ENCODE measurements at regions not wholly inside any gene's neighbourhood (a gene's known extent, or its start where the extent isn't known, plus 50 kb on each side); places are given as distances from the start of the nearest gene placed in this dataset.

DNA sequence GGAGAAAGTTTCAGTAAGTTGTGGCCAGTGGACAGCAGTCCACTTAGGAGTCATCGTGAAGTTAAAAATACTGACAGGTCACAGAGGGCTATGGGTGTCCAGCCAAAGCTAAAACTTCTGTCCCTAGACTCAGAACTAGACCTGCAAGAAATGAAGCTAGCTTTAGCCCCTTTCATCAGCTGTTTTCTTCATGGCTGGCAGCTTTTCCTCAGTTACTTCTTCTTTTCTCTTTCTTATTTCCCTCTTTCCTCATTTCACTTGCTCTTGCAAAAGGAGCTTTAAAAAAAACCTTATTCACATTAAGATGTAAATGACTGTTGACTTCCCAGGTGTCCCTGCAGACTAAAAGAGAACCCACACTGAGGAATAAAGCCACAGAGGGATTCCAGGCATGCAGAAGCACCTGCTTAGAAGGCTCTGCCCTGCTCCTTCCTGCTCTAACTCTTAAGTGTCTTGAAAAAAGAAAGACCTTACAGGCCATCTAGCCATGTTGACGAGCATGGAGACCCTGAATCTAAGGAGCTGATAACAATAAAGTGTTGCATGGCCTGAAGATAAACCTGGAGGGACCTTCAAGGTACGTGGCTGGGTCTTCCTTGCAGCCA, 69.7 kb upstream of the CCND2 start:
- RAD21 ChIA-PET (ENCODE audit: low non-redundant PET in 1 of 2, low total read pairs in 2 of 2, uncharacterized antibody in 2 of 2, unreplicated experiment in 2 of 2), result no interaction called here
- CTCF ChIA-PET, result no interaction called here
- Histone ChIP-seq H3K4me1 (ENCODE audit: control insufficient read depth in 1 of 2, insufficient read depth in 2 of 2, low read length in 2 of 2) (no peaks in the 10 kb centered on the region), H3K27ac (ENCODE audit: low read depth, low read length) (no peak overlapping the region), H4K20me1 (ENCODE audit: insufficient read depth) (no peaks in the 10 kb centered on the region), H3K4me2 (ENCODE audit: low read length) (no peak overlapping the region), H3K4me3 (replicated peaks in 1 of 2; ENCODE audit: low read depth in 1 of 2, low read length in 2 of 2) (no peak overlapping the region), H3K79me2 (ENCODE audit: insufficient read depth, low read length) (no peaks in the 10 kb centered on the region), H2AFZ (ENCODE audit: low read depth, low read length, poor library complexity, severe bottlenecking) (no peak overlapping the region), H3K9me2 (ENCODE audit: insufficient read depth) (no peaks in the 10 kb centered on the region), H3K27me3 (ENCODE audit: insufficient read depth, low read length) (peaks cover 71% of the 10 kb centered on the region), H3K36me3 (ENCODE audit: control insufficient read depth in 1 of 2, insufficient read depth in 2 of 2, low read length in 2 of 2) (no peaks in the 10 kb centered on the region), H3K9ac (ENCODE audit: low read length) (no peak overlapping the region), H3K9me3 (ENCODE audit: control insufficient read depth in 1 of 2, insufficient read depth in 1 of 2, low read depth in 1 of 2, low read length in 2 of 2) (no peaks in the 10 kb centered on the region)
- POLR2A ChIA-PET, result no interaction called here
- intact Hi-C loops (cut with micrococcal nuclease), result no loop called here
- DNase-seq (ENCODE audit: low read depth, low spot score), result no peak
- no TSS peak for BruUV-seq (replicated peaks)
- ATAC-seq, result no peak
- TF ChIP-seq EZH2phosphoT487 (IDR thresholded peaks at IDR 0.05; ENCODE audit: borderline replicate concordance) (no peak), ZFX (IDR thresholded peaks at IDR 0.05) (no peak), FOSL1 (IDR thresholded peaks at IDR 0.05; ENCODE audit: low read depth) (no peak), SRF (IDR thresholded peaks at IDR 0.05; ENCODE audit: low read depth) (no peak), POLR2AphosphoS5 (IDR thresholded peaks at IDR 0.05; ENCODE audit: low read depth, low read length) (no peak)

GRCh38 chr12:4202918-4203317, 70.6 kb upstream of the CCND2 start:
- H3K4me1 ChIP-seq (ENCODE audit: control insufficient read depth in 1 of 2, insufficient read depth in 2 of 2, low read length in 2 of 2), result no peaks in the 10 kb centered on the region

More at GRCh38 chr12:4202918-4203317, 70.6 kb upstream of the CCND2 start:
- ATAC-seq, result no peak
- intact Hi-C loops (cut with micrococcal nuclease), result no loop called here
- Histone ChIP-seq H3K9ac (ENCODE audit: low read length) (no peak overlapping the region), H4K20me1 (ENCODE audit: insufficient read depth) (no peaks in the 10 kb centered on the region), H3K36me3 (ENCODE audit: control insufficient read depth in 1 of 2, insufficient read depth in 2 of 2, low read length in 2 of 2) (no peaks in the 10 kb centered on the region), H3K27ac (ENCODE audit: low read depth, low read length) (no peak overlapping the region), H3K4me3 (replicated peaks in 1 of 2; ENCODE audit: low read depth in 1 of 2, low read length in 2 of 2) (no peak overlapping the region), H3K9me2 (ENCODE audit: insufficient read depth) (no peaks in the 10 kb centered on the region), H2AFZ (ENCODE audit: low read depth, low read length, poor library complexity, severe bottlenecking) (no peak overlapping the region), H3K9me3 (ENCODE audit: control insufficient read depth in 1 of 2, insufficient read depth in 1 of 2, low read depth in 1 of 2, low read length in 2 of 2) (no peaks in the 10 kb centered on the region), H3K27me3 (ENCODE audit: insufficient read depth, low read length) (peaks cover 73% of the 10 kb centered on the region), H3K4me2 (ENCODE audit: low read length) (no peak overlapping the region), H3K79me2 (ENCODE audit: insufficient read depth, low read length) (no peaks in the 10 kb centered on the region)
- ChIA-PET POLR2A (no interaction called here), RAD21 (ENCODE audit: low non-redundant PET in 1 of 2, low total read pairs in 2 of 2, uncharacterized antibody in 2 of 2, unreplicated experiment in 2 of 2) (no interaction called here), CTCF (no interaction called here)
- no peak for DNase-seq (ENCODE audit: low read depth, low spot score)
- TF ChIP-seq SP1 (IDR thresholded peaks at IDR 0.05; ENCODE audit: low read depth), result no peak
- no peak for TF ChIP-seq FOSL1 (IDR thresholded peaks at IDR 0.05; ENCODE audit: low read depth)
- no peak for TF ChIP-seq POLR2A (IDR thresholded peaks at IDR 0.05; ENCODE audit: borderline replicate concordance, extremely low read depth, insufficient read depth, insufficient read length)
- no peak for TF ChIP-seq JUND (IDR thresholded peaks at IDR 0.05)
- TF ChIP-seq, protein P1, sequence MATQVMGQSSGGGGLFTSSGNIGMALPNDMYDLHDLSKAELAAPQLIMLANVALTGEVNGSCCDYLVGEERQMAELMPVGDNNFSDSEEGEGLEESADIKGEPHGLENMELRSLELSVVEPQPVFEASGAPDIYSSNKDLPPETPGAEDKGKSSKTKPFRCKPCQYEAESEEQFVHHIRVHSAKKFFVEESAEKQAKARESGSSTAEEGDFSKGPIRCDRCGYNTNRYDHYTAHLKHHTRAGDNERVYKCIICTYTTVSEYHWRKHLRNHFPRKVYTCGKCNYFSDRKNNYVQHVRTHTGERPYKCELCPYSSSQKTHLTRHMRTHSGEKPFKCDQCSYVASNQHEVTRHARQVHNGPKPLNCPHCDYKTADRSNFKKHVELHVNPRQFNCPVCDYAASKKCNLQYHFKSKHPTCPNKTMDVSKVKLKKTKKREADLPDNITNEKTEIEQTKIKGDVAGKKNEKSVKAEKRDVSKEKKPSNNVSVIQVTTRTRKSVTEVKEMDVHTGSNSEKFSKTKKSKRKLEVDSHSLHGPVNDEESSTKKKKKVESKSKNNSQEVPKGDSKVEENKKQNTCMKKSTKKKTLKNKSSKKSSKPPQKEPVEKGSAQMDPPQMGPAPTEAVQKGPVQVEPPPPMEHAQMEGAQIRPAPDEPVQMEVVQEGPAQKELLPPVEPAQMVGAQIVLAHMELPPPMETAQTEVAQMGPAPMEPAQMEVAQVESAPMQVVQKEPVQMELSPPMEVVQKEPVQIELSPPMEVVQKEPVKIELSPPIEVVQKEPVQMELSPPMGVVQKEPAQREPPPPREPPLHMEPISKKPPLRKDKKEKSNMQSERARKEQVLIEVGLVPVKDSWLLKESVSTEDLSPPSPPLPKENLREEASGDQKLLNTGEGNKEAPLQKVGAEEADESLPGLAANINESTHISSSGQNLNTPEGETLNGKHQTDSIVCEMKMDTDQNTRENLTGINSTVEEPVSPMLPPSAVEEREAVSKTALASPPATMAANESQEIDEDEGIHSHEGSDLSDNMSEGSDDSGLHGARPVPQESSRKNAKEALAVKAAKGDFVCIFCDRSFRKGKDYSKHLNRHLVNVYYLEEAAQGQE (IDR thresholded peaks at IDR 0.05; ENCODE audit: low read depth), result no peak
- TF ChIP-seq EGR1 (IDR thresholded peaks at IDR 0.05; ENCODE audit: low read depth), result no peak
- TF ChIP-seq RAD21 (IDR thresholded peaks at IDR 0.05; ENCODE audit: low read depth), result no peak
- TF ChIP-seq ZFX (IDR thresholded peaks at IDR 0.05), result no peak
- no peak for TF ChIP-seq SIN3A (IDR thresholded peaks at IDR 0.05; ENCODE audit: low read depth)
- no peak for TF ChIP-seq CEBPB (IDR thresholded peaks at IDR 0.05; ENCODE audit: low read depth)
- no peak for TF ChIP-seq POLR2AphosphoS5 (IDR thresholded peaks at IDR 0.05; ENCODE audit: low read depth, low read length)
- TF ChIP-seq TCF7L2 (IDR thresholded peaks at IDR 0.05; ENCODE audit: borderline replicate concordance, extremely low read depth, insufficient read depth, insufficient read length), result no peak
- TF ChIP-seq EZH2phosphoT487 (IDR thresholded peaks at IDR 0.05; ENCODE audit: borderline replicate concordance), result no peak
- TF ChIP-seq, protein P2, sequence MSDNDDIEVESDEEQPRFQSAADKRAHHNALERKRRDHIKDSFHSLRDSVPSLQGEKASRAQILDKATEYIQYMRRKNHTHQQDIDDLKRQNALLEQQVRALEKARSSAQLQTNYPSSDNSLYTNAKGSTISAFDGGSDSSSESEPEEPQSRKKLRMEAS (IDR thresholded peaks at IDR 0.05), result no peak
- no peak for TF ChIP-seq CBX3 (IDR thresholded peaks at IDR 0.05; ENCODE audit: low read depth)
- no TSS peak for BruUV-seq (replicated peaks)

All from HCT116 (cell line).